ENCODE measurements at regions not wholly inside any gene's neighbourhood (a gene's known extent, or its start where the extent isn't known, plus 50 kb on each side); places are given as distances from the start of the nearest gene placed in this dataset.
"Not testable (repeated sequence)": the region's sequence is repeated elsewhere in the genome, so short reads cannot be mapped to it uniquely, and the experiment has no call there.

DNA sequence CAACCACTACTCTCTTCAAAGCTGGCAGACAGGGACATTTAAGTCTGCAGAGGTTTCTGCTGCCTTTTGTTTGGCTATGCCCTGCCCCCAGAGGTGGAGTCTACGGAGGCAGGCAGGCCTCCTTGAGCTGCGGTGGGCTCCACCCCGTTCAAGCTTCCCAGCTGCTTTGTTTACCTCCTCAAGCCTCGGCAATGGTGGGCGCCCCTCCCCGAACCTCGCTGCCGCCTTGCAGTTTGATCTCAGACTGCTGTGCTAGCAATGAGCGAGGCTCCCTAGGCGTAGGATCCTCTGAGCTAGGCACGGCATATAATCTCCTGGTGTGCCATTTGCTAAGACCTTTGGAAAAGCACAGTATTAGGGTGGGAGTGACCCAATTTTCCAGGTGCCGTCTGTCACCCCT lies 252.2 kb downstream of the OXSM start:
- TF ChIP-seq, protein P1, sequence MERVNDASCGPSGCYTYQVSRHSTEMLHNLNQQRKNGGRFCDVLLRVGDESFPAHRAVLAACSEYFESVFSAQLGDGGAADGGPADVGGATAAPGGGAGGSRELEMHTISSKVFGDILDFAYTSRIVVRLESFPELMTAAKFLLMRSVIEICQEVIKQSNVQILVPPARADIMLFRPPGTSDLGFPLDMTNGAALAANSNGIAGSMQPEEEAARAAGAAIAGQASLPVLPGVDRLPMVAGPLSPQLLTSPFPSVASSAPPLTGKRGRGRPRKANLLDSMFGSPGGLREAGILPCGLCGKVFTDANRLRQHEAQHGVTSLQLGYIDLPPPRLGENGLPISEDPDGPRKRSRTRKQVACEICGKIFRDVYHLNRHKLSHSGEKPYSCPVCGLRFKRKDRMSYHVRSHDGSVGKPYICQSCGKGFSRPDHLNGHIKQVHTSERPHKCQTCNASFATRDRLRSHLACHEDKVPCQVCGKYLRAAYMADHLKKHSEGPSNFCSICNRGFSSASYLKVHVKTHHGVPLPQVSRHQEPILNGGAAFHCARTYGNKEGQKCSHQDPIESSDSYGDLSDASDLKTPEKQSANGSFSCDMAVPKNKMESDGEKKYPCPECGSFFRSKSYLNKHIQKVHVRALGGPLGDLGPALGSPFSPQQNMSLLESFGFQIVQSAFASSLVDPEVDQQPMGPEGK (CRISPR knock-in tag; IDR thresholded peaks at IDR 0.05; ENCODE audit: borderline replicate concordance) = not testable (repeated sequence)
- not testable (repeated sequence) for TF ChIP-seq ZNF8 (CRISPR knock-in tag; IDR thresholded peaks at IDR 0.05); PPARA (CRISPR knock-in tag; IDR thresholded peaks at IDR 0.05; ENCODE audit: borderline replicate concordance); OSR1 (CRISPR knock-in tag; IDR thresholded peaks at IDR 0.05); ARNTL (CRISPR knock-in tag; IDR thresholded peaks at IDR 0.05; ENCODE audit: borderline replicate concordance, low read depth)
- TF ChIP-seq, protein P2, sequence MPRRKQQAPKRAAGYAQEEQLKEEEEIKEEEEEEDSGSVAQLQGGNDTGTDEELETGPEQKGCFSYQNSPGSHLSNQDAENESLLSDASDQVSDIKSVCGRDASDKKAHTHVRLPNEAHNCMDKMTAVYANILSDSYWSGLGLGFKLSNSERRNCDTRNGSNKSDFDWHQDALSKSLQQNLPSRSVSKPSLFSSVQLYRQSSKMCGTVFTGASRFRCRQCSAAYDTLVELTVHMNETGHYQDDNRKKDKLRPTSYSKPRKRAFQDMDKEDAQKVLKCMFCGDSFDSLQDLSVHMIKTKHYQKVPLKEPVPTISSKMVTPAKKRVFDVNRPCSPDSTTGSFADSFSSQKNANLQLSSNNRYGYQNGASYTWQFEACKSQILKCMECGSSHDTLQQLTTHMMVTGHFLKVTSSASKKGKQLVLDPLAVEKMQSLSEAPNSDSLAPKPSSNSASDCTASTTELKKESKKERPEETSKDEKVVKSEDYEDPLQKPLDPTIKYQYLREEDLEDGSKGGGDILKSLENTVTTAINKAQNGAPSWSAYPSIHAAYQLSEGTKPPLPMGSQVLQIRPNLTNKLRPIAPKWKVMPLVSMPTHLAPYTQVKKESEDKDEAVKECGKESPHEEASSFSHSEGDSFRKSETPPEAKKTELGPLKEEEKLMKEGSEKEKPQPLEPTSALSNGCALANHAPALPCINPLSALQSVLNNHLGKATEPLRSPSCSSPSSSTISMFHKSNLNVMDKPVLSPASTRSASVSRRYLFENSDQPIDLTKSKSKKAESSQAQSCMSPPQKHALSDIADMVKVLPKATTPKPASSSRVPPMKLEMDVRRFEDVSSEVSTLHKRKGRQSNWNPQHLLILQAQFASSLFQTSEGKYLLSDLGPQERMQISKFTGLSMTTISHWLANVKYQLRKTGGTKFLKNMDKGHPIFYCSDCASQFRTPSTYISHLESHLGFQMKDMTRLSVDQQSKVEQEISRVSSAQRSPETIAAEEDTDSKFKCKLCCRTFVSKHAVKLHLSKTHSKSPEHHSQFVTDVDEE (CRISPR knock-in tag; IDR thresholded peaks at IDR 0.05) = not testable (repeated sequence)
- TF ChIP-seq, protein P3, sequence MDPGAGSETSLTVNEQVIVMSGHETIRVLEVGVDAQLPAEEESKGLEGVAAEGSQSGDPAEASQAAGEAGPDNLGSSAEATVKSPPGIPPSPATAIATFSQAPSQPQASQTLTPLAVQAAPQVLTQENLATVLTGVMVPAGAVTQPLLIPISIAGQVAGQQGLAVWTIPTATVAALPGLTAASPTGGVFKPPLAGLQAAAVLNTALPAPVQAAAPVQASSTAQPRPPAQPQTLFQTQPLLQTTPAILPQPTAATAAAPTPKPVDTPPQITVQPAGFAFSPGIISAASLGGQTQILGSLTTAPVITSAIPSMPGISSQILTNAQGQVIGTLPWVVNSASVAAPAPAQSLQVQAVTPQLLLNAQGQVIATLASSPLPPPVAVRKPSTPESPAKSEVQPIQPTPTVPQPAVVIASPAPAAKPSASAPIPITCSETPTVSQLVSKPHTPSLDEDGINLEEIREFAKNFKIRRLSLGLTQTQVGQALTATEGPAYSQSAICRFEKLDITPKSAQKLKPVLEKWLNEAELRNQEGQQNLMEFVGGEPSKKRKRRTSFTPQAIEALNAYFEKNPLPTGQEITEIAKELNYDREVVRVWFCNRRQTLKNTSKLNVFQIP (CRISPR knock-in tag; IDR thresholded peaks at IDR 0.05; ENCODE audit: borderline replicate concordance, low read depth) = not testable (repeated sequence)
- TF ChIP-seq, protein P4, sequence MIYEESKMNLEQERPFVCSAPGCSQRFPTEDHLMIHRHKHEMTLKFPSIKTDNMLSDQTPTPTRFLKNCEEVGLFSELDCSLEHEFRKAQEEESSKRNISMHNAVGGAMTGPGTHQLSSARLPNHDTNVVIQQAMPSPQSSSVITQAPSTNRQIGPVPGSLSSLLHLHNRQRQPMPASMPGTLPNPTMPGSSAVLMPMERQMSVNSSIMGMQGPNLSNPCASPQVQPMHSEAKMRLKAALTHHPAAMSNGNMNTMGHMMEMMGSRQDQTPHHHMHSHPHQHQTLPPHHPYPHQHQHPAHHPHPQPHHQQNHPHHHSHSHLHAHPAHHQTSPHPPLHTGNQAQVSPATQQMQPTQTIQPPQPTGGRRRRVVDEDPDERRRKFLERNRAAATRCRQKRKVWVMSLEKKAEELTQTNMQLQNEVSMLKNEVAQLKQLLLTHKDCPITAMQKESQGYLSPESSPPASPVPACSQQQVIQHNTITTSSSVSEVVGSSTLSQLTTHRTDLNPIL (CRISPR knock-in tag; IDR thresholded peaks at IDR 0.05; ENCODE audit: low read depth) = not testable (repeated sequence)

Data from SK-N-SH treated with all-trans-retinoic acid at 6 μM for 48 hours (cell line).